ENCODE measurements at regions not wholly inside any gene's neighbourhood (a gene's known extent, or its start where the extent isn't known, plus 50 kb on each side); places are given as distances from the start of the nearest gene placed in this dataset.

- TF ChIP-seq CTCF (IDR thresholded peaks at IDR 0.05): no peak
- no peak for TF ChIP-seq POLR2AphosphoS5 (IDR thresholded peaks at IDR 0.05)
These were observed 152.2 kb upstream of the KCNG1 start for GRCh38 chr20:51175156-51175555.
